Activated T-cell treated with anti-CD3 and anti-CD28 coated beads for 1 hour (primary cell): ENCODE measurements at regions not wholly inside any gene's neighbourhood (a gene's known extent, or its start where the extent isn't known, plus 50 kb on each side); places are given as distances from the start of the nearest gene placed in this dataset.

Experiments
- DNase-seq: peaks from one replicate; pipeline ENCODE4 v3.0.0-alpha.2; 2020; ENCODE audit warnings: low read depth

DNA sequence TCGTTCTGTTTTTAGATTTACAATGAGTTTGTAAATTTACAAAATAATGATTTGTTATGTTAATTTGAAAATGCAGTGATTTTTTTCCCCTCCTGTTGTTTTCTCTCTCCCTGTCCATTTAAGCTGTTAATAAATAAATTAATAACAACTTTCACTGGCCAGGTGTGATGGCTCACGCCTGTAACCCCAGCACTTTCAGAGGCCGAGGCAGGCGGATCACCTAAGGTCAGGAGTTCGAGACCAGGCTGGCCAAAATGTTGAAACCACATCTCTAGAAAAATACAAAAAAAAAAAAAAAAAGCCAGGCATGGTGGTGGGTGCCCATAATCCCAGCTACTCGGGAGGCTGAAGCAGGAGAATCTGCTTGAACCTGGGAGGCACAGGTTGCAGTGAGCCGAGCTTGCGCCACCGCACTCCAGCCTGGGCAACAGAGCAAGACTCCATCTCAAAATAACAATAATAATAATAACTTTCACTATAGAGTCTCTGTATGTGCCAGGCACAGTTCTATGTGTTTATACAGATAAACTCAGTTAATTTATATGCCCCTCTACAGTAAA is 229.2 kb upstream of the ARGLU1 start:
- no peak for DNase-seq

DNA sequence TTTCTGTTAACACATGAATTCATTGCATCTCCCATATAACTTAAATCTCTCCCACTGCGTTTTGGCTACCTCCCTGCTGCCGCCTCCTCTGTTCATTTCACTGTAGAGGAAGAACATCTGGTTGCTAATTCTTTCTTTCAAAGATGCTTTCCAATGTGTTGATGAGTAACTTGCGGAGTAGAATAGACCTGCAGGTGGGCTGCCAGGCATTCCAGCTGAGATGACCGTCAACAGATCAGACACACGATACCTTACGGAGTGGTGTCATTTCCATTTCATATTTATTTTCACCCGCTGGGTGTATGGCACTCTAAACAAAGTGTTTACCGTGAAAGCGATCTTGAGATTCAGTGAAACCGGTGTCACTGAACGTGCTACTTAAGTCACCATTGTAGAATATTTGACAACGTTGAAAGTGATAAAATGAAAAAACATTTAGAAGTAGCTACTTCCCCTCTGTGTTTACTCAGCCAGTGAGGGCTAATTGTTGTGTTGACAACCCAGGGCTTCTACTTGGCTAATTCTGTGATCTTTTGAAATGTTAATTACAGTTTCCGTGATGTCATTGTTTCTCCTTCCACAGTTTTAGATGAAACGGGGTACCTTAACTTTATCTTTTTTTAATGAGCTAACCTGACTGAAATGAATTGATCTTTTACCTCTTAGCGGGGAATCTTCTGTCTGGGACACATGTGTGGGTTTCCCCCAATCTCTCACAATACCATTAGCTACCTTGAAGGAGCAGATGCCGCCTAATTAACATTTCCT is 228.5 kb upstream of the ARGLU1 start:
- DNase-seq: no peak

DNA sequence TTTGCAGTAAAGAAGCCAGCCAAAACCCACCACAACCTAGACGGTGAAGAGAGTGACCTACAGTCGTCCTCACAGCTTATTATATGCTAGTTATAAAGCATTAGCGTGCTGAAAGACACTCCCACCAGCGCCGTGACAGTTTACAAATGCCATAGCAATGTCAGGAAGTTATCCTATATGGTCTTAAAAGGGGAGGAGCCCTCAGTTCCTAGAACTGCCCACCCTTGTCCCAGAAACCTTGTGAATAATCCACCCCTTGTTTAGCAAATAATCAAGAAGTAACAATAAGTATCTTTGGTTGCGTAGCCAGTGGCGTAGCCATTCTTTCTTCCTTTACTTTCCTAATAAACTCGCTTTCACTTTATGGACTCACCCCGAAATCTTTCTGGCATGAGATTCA is 227.9 kb upstream of the ARGLU1 start:
- no peak for DNase-seq

DNA sequence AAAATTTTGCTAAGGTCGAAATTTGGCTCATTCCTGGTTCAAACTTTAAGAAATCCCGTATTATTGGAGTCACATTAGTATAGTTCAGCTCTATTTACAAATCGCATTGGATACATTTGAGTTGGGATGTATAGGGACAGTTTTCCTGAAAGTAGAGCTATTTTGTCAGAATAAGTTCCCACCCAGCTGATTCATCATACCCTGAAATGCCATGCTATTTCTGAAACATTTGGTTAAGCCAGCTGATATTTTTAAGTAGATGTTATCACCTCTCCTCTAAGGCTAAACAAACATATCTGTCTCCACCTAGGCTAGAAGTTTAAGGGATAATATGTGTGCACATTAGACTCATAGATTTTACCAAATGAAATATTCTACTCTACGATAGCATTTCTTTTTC is 226.2 kb upstream of the ARGLU1 start:
- DNase-seq: no peak

DNA sequence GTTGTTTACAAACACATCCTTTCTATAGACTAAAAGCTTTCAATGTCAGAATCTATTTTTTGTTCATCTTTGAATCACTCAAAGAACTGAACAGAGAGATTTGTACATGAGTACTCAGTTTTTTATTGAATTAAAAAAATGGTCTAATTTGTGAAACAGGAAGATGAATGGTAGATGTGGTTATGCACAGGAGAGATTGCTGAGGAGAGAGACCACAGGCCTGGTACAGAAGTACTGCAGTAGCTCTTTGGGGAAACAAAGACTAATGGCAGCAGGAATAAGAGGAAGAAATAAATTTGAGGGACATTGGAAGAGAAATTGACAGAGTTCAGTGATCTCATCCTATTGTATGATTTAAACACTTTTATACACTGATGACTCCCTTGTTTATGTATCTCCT is 222.0 kb upstream of the ARGLU1 start:
- DNase-seq: no peak

DNA sequence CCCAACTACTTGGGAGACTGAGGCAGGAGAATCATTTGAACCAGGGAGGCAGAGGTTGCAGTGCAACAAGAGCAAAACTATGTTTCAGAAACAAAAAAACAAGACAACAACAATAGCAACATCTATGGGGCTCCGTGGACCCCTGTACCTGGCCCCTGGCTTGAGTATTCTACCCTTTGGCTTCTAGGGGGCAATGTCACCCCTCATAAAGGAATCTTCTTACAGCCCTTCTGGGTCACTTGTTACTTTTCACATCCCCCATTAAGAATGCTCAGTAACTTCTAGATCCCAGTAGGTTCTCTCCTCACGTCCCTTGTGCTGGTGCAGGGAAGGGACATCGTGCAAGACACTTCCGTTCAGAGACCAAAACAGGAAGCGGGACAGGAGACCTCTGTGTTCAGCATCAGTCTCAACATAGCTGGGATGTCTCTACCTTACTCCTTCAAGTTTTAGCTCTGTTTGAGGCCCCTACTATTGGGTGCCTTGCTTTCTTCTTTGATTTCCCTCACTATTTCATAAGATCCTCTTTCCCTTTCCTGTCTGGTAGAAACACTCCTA is 218.1 kb upstream of the ARGLU1 start:
- no peak for DNase-seq

DNA sequence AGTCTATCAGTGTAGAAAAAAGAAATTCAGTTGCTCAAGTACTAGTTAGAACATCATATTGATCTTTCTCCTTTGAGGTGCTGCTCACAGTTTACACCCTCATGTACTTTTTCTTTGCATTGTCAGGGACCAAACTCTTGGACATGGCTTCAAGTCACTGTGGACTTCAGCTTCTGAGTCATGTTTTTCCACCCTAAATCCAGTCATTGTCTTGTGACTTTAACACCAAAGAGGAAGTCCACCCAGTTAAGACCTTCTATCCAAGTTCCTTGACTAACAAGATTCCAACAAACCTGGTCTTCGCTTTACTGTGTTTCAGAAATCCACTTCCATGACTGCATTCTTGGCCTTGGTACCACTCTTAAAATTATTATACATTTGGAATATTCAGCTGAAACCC is 206.7 kb upstream of the ARGLU1 start:
- DNase-seq: no peak

DNA sequence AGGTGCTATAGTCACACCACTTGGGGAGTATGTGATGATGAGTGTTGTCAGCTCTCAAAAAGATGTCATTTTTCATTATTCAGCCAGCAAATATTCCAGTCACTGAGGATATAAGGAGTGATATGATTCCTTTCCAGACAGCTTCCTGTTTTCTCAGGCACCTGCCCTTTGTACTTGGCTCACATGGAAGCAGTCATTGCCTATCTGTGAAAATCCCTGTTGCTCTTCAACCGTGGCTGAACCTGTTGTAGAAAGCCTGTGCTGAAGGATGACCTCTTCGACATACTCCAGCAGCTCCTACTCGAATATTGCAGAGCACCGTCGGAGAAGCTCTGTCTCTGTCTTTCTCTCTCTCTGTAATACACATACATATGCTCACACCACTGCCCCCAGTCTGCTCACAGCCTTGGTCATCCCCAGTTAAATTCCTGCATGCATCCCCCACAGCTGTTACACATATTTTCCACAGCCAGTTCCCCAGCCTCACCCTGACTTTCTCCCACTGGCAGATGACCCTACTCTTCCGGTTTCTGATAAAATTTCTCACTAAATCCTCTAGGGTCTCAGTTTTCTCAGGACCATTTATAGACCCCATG is 204.2 kb upstream of the ARGLU1 start:
- no peak for DNase-seq

DNA sequence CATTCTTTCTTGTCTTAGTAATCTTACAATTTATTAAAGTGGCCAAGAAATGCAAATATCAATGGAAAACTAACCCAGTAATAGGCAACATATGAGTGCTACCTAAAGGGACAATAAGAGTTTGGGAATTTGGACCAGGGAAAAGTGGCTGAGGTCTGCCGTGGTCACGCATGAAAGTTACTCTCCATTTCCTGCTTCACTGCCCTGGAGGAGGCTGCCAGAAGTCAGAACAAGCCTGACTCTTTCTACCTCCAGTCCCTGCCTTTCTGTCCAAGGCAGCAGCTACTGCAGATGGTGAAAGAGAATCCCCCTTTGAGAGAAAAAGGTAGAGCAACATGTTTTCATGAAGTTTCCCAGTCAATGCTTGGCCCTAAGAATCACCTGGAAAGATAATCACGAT is 201.1 kb upstream of the ARGLU1 start:
- no peak for DNase-seq

DNA sequence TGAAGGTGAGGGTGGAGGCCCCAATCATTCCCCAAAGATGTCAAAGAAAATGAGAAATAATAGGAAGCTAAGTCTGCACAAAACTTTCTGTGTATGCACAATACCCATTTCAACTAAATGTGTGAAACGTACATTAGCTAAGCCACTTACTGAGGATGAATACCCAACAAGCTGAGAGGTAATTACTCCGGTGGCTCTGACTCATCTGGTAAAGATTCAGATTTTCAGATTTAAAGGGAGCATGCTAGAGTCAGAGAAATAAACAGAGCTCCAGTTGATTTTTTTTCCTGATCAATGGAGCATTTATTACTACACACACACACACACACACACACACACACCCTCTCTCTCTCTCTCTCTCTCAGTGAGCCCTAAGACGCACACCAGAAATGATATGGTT is 194.8 kb upstream of the ARGLU1 start:
- no peak for DNase-seq

DNA sequence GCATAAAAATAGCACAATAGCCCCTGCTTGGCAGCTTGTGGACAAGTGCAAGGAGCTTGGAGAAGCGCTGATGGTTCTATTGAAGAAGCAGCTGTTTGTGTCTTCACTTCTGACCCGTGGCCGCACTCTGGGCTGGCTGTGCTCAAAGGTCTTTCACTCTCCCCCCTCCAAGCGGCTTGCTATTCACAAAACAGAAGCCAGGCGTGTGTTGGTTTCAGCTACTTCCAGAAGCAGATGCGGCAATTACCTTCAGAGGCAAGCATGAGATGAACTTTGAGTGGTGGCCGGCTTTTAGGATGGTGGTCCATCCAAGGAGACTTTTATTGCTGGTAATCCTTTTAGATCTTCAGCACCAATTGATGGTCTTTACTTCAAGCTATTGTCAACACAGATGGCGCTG is 188.5 kb upstream of the ARGLU1 start:
- no peak for DNase-seq

DNA sequence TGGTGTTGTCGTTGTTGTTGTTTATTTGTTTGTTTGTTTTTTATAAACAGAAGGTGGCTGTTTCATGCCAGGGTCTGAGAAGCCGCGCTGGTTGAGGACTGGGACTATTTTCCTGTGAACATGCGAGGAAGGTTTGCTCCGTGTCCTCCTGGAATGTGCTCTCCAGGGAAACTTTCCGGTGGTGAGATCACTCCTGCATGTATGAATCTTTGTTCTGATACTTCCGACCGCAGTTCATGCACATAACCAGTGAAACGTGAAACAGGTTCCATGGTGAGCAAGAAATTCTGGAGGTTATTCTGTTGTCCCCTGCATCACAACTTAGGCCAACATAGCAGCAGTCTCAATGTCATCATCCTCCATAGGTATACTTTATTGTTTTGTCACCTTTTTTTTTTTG is 187.6 kb upstream of the ARGLU1 start:
- DNase-seq: no peak

DNA sequence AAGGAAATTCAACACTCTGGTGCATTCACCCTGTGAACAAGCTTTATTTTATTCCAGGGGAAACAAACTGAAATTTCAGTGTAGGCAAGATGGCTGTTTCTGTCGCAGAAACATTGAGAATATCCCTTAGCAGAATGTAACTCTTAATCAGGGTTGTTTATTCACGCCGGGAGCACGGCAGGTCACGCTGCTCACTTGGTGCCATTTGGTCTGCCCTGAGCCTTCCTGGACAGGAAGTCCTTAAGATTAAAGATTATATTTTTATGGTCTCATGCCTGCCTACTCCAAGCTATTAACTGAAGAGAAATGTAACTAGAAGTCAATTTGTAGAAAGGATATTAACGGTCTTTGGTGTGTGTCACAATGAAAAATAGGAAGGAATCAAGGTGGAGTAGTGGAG is 185.3 kb upstream of the ARGLU1 start:
- DNase-seq: no peak

DNA sequence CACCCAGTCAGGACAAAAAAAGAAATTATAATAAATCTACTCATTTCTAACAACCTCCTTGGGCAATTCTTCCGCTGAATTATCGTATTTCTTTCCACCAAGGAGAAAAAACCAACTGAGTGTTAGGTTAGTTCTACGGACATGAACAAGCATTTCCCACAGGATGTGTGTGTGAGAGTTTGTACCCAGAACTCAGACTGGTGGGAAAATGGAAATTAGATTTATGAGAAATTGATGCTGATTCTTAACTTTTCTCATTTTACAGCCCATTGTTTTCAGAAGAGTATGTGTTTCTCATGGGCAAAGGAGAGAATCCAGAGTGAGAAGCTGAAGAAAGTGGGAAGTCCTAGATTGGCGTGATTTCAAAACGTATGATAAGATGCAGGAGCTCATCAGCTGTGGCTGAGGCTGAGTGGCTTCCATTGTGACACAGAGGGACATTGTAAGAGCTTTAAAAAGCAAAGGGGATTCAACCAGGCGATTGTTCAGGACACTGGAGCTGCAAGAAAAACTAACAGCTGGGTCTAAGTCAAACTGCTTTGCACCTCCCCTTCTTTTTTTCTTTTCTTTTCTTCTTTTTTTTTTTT is 184.7 kb upstream of the ARGLU1 start:
- no peak for DNase-seq

DNA sequence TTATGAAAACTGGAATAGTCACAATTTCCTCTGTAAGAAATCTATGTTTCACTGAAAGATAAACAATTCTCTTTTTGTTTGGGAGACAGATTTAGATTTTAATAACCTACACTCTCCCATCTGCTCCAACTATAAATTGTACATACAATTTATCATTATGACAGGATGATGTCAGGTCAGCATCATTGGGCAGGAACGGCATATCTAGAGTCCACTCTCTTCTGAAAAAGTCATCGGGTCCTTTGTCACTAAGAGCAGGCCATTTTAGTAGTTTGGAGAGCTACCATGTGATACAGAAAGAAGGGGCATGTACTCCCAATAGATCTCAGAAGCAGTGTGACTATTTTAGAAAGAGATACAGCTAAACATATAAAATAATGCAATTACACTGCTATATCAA is 180.8 kb upstream of the ARGLU1 start:
- no peak for DNase-seq

DNA sequence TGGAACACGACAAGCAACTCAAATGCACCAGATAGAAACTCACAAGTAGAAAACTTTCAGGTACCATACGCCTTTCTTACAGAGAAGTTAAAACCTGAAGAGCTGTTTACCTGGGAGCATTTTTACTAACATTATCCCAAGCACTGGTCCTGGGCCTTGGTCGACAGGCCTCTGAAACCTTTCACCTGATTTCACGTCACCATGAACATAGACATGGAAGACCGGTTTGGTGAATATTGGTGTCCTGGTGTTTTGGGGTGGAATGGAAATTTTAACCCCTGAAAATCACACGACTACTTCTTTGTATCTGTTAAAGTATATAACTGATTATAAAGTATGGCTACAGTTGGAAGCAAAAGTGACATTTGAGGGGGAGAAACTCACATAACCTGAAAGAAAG is 176.6 kb upstream of the ARGLU1 start:
- no peak for DNase-seq

DNA sequence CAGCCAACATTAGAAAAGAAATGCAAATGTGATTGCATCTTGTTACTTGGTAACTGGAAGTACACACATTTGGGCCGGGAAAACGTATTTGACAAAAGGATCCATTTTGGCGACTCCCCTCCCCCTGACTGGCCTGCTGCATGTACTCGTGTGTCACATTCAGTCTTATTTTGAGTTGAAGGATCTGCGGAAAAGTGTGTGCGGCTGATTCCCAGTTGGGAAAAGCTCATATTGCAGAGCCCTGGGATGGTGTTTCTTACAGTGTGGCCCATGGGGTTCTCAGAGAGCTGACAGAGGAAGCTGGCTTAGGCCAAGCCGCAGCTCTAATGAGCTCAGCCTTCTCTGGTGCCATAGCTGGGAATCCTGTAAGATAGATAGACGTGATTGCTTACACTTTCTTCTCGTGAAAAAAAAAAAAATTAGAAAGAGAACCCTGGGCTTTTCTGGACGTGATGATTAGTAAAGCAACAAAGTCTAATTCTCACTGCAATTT is 170.3 kb upstream of the ARGLU1 start:
- no peak for DNase-seq

DNA sequence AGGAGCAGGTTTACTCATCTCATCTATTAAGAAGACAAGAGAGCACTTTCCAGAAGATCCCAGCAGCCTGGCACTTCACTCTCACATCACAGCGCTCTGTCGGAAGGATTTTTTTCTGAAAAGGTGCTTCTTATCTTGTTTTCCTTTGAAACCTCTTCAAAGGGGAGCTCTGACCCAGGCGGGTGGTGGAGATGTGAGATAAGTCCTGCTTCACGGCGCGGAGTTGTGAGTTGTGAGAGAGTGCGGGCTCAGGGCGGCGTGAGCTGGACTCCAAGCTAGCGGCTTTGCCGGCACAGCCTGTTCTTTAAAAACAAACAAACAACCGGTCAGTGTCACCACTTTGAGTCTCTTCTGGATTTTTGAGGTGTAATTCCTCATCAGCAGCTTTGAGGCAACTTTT is 169.0 kb upstream of the ARGLU1 start:
- DNase-seq: no peak

DNA sequence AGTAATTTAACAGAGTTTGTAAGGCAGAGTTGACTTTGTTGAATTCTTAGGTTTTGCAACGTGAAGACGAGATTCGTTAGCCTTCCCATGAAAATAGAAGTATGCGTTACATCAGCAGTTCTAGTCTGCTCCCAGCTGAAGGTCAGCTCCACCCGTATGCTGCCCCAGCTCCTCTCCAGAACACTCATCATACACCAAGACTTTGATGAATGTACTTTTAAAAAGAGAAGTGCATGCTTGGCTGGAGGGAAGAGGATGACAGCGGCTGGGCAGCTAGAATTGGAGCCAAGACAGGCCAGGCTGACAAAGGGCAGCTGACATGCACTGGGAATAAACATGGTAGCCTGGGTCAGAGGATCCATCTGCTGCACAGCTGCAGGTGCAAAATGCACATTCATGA is 166.3 kb upstream of the ARGLU1 start:
- DNase-seq: no peak

DNA sequence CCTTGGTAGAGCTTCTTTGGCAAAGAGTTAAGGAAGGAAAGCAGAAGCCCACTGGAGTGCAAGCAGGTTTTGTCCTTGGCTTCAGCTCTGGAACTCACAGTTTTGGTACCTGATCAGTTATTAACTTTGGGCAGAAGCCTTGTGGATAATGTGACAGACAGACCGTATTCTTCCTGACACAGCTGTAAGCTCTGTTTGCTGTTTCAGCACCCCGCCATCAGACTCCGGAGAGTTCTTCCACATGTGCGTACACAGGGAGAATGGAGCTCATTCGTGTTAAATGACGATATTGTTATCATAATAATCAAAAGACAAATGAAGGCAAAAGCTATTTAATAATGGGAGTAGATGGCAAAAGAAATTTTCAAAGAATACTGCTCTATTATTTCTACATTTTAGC is 155.1 kb upstream of the ARGLU1 start:
- DNase-seq: no peak

DNA sequence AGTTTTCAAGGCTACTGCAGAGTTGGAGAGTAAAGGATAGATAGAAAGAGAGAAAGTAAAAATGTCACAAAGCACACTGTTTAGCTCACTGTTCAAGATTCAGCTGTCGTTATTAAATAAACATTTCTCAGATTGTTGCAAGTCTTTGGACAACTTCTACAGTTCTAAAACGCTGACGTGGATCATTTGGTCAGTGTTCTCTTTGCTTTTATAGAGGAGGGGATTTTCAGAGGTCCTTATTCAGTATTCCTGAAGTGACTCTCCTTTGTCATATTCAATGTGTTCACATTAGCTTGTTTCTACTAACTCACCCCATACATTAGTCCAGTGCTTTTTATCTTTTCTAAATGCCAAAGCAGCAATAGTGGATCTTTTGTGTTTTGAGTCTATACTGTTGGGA is 154.7 kb upstream of the ARGLU1 start:
- no peak for DNase-seq

DNA sequence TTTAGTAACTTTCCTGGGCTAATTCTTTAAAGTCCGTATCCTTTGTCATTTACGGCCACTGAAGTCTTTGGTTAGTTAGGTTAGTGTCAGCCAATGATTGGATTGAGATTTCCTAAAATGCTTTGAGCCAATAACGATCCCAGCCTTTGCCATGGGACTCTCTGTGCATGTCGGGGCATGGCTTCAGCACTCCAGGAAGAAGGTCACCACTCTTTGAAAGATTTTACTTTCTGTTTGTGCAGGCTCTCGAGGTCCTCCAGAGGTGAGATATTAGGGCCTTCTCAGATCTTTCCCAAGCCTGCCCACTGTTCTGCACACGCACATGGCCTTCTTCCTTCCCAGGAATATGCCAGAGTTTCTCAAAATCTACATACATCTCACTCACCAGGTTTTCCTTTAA is 153.7 kb upstream of the ARGLU1 start:
- no peak for DNase-seq
